SH-SY5Y (cell line): ENCODE measurements at regions not wholly inside any gene's neighbourhood (a gene's known extent, or its start where the extent isn't known, plus 50 kb on each side); places are given as distances from the start of the nearest gene placed in this dataset.

Experiments used
- GATA2 ChIP-seq: IDR thresholded peaks from 2 replicates; pipeline ENCODE4 v1.6.1; 2011; ENCODE audit warnings: mild to moderate bottlenecking, low read depth, low read length
- GATA3 ChIP-seq: IDR thresholded peaks from 2 replicates; pipeline ENCODE4 v1.6.1; 2011; ENCODE audit warnings: low read depth, mild to moderate bottlenecking, low read length, moderate library complexity

DNA sequence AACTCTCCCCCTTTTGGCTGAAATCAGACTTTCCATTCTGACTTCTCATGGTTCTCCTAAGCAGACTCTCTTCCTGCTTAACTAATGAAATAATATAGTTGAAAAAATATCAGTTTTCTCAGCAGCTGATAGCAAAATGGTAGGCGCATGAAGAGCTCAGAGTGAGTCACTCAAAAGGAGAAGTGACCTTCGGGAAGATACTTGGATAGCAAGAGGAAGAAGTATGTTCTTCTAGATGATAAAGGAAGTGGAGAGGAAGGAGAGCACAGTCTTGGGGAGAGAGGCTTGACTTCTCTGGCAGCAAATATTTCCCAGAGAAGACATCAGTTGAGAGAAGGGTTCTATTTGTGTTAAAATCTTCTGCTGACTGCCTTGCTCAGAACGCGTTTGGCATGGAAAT, 101.5 kb downstream of the TAF11L14 start:
- TF ChIP-seq GATA2 (no peak), GATA3 (no peak)

DNA sequence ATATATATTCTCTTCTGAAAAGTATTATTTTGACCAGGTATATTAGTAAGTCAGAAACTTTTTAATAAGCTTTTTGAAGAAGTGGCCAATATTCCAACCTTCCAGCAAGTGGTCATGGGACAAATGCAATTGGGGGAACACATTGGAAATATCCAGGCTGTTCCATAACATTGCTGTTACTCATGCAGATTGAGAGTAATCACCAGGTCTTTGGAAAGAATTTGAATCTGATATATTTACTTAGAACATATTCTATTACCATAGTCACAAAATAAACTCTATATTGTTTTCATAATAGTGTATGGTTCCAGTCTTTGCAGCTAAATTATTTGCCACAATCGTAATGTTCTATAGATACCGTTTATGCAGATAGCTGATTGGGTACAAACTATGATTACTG, 102.8 kb downstream of the TAF11L14 start:
- no peak for TF ChIP-seq GATA3
- TF ChIP-seq GATA2: no peak

- TF ChIP-seq GATA2 (no peak), GATA3 (no peak)
These were observed 104.2 kb downstream of the TAF11L14 start for GRCh38 chr5:17738446-17738845.

- TF ChIP-seq GATA2 (no peak), GATA3 (no peak)
These were observed 109.5 kb downstream of the TAF11L14 start for GRCh38 chr5:17743580-17744435.

DNA sequence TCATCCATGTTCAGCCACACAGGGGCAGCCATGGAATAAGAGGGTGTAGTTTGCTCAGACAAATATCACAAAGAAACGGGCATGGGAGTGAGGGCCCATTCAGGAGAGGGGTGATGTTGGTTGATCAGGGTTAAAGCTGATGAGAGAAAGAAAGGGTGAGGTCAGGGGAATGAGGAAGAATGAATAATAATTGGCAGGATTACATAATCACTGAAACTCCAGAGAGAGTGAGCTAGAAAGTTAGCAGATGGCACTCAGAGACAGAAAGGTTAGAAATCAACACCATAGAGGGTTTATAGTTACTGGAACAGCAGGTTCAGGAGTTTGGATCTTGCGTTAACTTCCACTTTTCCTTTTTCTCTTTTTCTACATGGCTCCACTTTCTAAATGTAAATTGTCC, 113.9 kb downstream of the TAF11L14 start:
- TF ChIP-seq GATA2: no peak
- TF ChIP-seq GATA3: no peak

DNA sequence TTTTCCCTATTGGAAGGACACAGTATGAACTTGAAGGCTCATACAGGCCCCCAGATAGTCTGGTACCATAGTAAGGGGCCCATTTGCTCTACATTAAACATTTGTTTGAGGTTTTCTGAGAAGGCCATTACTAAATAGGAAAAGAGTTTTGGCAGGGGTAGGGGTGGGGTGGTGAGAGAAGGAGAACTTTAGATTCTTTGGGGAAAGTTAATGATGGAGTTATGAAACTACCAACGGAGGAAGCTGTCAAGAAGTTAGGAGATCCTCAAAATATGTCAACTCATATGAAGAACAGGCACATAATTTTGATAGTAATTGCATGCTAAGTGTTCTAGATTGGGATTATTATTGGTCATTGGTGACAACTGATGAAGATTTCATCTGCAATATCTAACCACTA, 114.7 kb downstream of the TAF11L14 start:
- no peak for TF ChIP-seq GATA2
- TF ChIP-seq GATA3: no peak

GRCh38 chr5:17761326-17761725, 127.1 kb downstream of the TAF11L14 start:
- TF ChIP-seq GATA3 (no peak), GATA2 (no peak)

GRCh38 chr5:17763301-17763700, 129.0 kb downstream of the TAF11L14 start:
- TF ChIP-seq GATA2: no peak
- TF ChIP-seq GATA3: no peak

DNA sequence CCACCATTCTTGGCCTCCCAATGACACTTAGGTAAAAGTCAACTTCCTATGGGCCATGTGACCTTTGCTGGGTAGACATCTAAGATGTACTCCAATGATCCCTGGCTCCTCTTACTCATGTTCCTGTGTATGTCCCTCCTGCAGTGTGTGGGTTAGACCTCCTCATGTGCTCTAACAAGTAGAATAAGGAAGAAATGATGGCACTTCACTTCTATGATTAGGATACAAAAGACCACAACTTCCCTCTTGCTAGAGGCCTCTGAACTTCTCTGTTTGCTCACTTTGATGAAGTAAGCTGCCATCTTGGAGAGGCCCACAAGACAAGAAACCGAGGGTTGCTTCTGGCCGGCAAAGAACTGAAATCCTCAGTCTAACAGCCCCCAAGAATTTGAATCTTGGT, 131.8 kb downstream of the TAF11L14 start:
- TF ChIP-seq GATA2 (no peak), GATA3 (no peak)

- no peak for TF ChIP-seq GATA2
- no peak for TF ChIP-seq GATA3
These were observed 135.0 kb downstream of the TAF11L14 start for GRCh38 chr5:17769277-17769676.

- TF ChIP-seq GATA2: no peak
- no peak for TF ChIP-seq GATA3
These were observed 138.0 kb downstream of the TAF11L14 start for GRCh38 chr5:17772232-17772631.

- no peak for TF ChIP-seq GATA2
- no peak for TF ChIP-seq GATA3
These were observed 151.5 kb downstream of the TAF11L14 start for GRCh38 chr5:17785774-17786173.

DNA sequence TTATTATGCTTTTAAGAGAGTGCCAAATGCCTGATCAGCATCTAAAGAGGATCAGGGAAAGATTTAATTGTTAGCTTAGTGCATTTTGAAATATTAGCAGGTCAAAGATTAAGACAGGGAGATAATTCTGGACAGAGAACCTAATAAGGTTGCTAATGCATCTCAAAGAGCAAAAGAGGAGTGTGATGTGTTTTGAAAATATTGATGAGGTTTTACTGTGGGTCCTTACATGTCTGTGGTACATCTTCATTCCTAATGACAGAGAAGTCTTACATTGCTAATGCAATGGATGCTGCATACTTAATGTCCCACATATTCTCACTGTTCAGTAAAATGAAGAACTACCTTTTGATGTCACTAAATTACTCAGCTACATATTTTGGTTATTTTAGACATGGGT, 154.1 kb downstream of the TAF11L14 start:
- TF ChIP-seq GATA3: no peak
- no peak for TF ChIP-seq GATA2

DNA sequence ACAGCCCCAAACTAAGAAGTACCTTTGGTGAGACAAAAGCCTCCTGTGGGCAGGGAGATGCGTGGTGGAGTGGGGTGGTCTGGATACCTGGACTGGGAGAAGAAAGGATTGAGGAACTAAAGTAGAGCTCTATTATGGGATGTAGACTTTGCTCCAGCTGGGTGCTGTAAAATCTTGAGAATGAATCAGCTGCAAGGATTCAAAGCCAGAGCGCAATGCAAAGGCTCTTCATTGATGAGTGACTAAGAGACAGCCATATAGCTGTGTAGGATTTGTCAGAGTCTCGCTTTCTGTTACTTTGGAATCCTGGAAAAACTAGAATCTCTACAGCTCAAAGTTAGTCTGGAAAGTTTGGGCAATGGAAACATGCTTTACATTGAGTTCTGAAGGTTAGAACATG, 159.9 kb downstream of the TAF11L14 start:
- no peak for TF ChIP-seq GATA3
- TF ChIP-seq GATA2: no peak

- TF ChIP-seq GATA3 (no peak), GATA2 (no peak)
These were observed 160.6 kb downstream of the TAF11L14 start for GRCh38 chr5:17794815-17795214.
